Transverse colon (tissue), 4 donors: ENCODE measurements at regions not wholly inside any gene's neighbourhood (a gene's known extent, or its start where the extent isn't known, plus 50 kb on each side); places are given as distances from the start of the nearest gene placed in this dataset.

Experiments used
- DNase-seq: peaks from one replicate; pipeline ENCODE4 v3.0.0-alpha.2; 2019
- H3K27ac ChIP-seq, 4 donors: fragments of 200-600 bp; sonication (generic); 2 replicates each; pipeline ENCODE4 v1.5.1; 2016 to 2018; ENCODE audit warnings: inconsistent platforms in 4 of 4
- H3K27me3 ChIP-seq: fragments of 200-600 bp; sonication (generic); 2 replicates; pipeline ENCODE4 v1.5.1; 2017; ENCODE audit warnings: inconsistent platforms
- H3K36me3 ChIP-seq, 4 donors: fragments of 200-600 bp; sonication (generic); 2 replicates each; pipeline ENCODE4 v1.5.1; 2017 to 2019; ENCODE audit warnings: inconsistent platforms in 4 of 4
- H3K4me1 ChIP-seq, 4 donors: fragments of 200-600 bp; sonication (generic); 2 replicates each; pipeline ENCODE4 v1.5.1; 2017 to 2020; ENCODE audit warnings: inconsistent platforms in 4 of 4
- H3K4me3 ChIP-seq, 4 donors: fragments of 200-600 bp; sonication (generic); 1 replicate in 1 of 4; 2 replicates in 3 of 4; pipeline versions ENCODE4 v1.5.1 to v1.6.1; 2017 to 2019; ENCODE audit warnings: inconsistent platforms in 4 of 4
- H3K9me3 ChIP-seq, 2 donors: fragments of 200-600 bp; sonication (generic); 2 replicates each; pipeline ENCODE4 v1.5.1; 2017 to 2019; ENCODE audit warnings: inconsistent platforms in 2 of 2
- EP300 ChIP-seq: sonication (generic); formaldehyde crosslinking; IDR thresholded peaks from one replicate; pipeline ENCODE4 v1.6.1; 2017; ENCODE audit warnings: antibody characterized with exemption, low read depth
- POLR2A ChIP-seq: fragments of 450-650 bp; IDR thresholded peaks from one replicate; pipeline ENCODE4 v1.6.1; 2016; ENCODE audit warnings: antibody characterized with exemption, mild to moderate bottlenecking, moderate library complexity
- POLR2AphosphoS5 ChIP-seq, 3 donors: sonication (generic); formaldehyde crosslinking; IDR thresholded peaks; one replicate each; pipeline ENCODE4 v1.6.1; 2016; ENCODE audit warnings: antibody characterized with exemption in 3 of 3
- WGBS, 2 donors: methylation state at CpG; one replicate each; pipeline ENCODE4 v1.1.5; 2018; ENCODE audit warnings: low coverage in 1 of 2; 5-methylcytosine and 5-hydroxymethylcytosine counted together
- in situ Hi-C, 4 donors: fragments of 200-750 bp; cut with MboI; loops; one replicate each; pipeline versions ENCODE4 v1.15.0 to v1.15.1; 2017; ENCODE audit warnings: low sequenced_read_pairs in 3 of 4, low pct_ligation_motif_present in 1 of 4, low pct_unique_long_range_greater_than_20kb in 1 of 4
- intact Hi-C: fragments of 100-400 bp; cut with DNase I; formaldehyde crosslinking; loops from one replicate; pipeline ENCODE4 v1.15.1; 2023; ENCODE audit warnings: low total_unique reads
- TF ChIP-seq, protein P1 (sequence below), 5 experiments: fragments of 200-600 bp in 3 of 5; fragments of 450-650 bp in 2 of 5; sonication (generic) in 3 of 5; IDR thresholded peaks; 1 replicate in 2 of 5; 2 replicates in 3 of 5; pipeline ENCODE4 v1.5.1; 2016 to 2017; ENCODE audit warnings: antibody characterized with exemption in 5 of 5, inconsistent platforms in 3 of 5, mild to moderate bottlenecking in 2 of 5, moderate library complexity in 1 of 5

DNA sequence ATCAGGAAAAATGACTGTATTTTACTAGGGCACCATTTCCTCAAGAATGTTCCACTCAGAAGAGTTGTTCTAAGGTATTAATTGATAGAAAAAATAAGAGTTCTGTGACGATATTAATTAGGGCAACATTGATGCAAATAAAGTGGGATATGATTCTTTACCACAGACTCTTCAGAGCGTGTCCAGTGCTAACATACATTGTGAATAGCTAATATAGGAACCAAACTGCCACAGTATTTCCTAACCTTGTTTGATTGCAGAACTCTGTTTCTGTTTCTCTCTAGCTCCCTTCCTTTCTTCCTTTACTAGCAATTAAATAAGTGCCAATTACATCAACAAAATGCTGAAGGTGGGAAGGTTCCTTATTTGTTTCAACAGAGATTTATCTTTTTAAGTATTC is 154.1 kb upstream of the CPEB2 start:
- Histone ChIP-seq H3K9me3 (no peaks in the 10 kb centered on the region), H3K27ac (no peak overlapping the region), H3K4me1 (peaks cover 0 to 3% (median 0%) of the 10 kb centered on the region in 4 donors), H3K27me3 (no peaks in the 10 kb centered on the region), H3K36me3 (no peaks in the 10 kb centered on the region), H3K4me3 (no peak overlapping the region)
- WGBS, 2 donors, result 63 to 71% methylated on average over 1 to 2 of the region's 2 CpGs
- in situ Hi-C loops (no loop called here), intact Hi-C loops (loop anchor here (10.0 kb wide), 1 partner anchor 77 kb away; no protein-coding TSS in a partner anchor)
- TF ChIP-seq POLR2A (no peak), EP300 (no peak), POLR2AphosphoS5 (IDR thresholded peaks at IDR 0.05) (no peak)
- TF ChIP-seq, protein P1, sequence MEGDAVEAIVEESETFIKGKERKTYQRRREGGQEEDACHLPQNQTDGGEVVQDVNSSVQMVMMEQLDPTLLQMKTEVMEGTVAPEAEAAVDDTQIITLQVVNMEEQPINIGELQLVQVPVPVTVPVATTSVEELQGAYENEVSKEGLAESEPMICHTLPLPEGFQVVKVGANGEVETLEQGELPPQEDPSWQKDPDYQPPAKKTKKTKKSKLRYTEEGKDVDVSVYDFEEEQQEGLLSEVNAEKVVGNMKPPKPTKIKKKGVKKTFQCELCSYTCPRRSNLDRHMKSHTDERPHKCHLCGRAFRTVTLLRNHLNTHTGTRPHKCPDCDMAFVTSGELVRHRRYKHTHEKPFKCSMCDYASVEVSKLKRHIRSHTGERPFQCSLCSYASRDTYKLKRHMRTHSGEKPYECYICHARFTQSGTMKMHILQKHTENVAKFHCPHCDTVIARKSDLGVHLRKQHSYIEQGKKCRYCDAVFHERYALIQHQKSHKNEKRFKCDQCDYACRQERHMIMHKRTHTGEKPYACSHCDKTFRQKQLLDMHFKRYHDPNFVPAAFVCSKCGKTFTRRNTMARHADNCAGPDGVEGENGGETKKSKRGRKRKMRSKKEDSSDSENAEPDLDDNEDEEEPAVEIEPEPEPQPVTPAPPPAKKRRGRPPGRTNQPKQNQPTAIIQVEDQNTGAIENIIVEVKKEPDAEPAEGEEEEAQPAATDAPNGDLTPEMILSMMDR (IDR thresholded peaks at IDR 0.05), result no peak
- no peak for DNase-seq

DNA sequence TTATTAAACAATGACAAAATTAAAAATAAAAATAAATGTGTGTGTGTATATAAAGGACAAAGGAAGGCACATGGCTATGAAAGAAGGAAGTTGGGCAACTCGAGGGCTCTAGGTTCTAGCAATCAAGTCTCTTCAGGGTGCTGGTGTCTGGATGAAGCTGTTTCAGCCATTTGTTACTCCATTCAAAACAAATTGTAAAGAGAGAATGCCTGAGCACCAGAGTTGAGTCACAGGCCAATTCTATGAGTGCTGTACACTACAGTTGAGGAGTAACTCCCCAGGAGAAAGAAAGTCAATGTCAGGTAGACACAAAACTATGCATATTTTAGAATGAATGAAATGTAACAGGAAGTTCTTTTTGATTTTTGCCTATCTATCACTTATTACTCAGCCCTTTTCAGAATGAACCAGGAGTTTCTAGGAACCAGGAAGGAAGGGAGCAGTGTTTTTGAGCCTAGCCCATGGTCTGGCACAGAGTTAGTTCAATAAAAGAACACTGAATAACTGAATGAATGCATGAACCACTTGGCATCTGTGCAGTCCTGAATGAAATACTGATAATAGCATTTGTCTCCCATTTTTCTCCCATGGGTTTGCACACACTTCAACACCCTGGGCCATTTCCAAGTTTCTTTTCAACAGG is 151.7 kb upstream of the CPEB2 start:
- intact Hi-C loops (no loop called here), in situ Hi-C loops (no loop called here)
- H3K36me3 ChIP-seq, result no peaks in the 10 kb centered on the region
- no peak for DNase-seq
- no peaks in the 10 kb centered on the region for H3K27me3 ChIP-seq
- H3K4me3 ChIP-seq, result no peak overlapping the region
- no peak overlapping the region for H3K27ac ChIP-seq
- WGBS, 2 donors, result 64 to 67% methylated on average over 1 of the region's 1 CpG
- no peaks in the 10 kb centered on the region for H3K9me3 ChIP-seq
- no peaks in the 10 kb centered on the region for H3K4me1 ChIP-seq
- TF ChIP-seq, protein P1 (IDR thresholded peaks at IDR 0.05), result no peak
- TF ChIP-seq POLR2AphosphoS5 (IDR thresholded peaks at IDR 0.05) (no peak), EP300 (no peak), POLR2A (no peak)

DNA sequence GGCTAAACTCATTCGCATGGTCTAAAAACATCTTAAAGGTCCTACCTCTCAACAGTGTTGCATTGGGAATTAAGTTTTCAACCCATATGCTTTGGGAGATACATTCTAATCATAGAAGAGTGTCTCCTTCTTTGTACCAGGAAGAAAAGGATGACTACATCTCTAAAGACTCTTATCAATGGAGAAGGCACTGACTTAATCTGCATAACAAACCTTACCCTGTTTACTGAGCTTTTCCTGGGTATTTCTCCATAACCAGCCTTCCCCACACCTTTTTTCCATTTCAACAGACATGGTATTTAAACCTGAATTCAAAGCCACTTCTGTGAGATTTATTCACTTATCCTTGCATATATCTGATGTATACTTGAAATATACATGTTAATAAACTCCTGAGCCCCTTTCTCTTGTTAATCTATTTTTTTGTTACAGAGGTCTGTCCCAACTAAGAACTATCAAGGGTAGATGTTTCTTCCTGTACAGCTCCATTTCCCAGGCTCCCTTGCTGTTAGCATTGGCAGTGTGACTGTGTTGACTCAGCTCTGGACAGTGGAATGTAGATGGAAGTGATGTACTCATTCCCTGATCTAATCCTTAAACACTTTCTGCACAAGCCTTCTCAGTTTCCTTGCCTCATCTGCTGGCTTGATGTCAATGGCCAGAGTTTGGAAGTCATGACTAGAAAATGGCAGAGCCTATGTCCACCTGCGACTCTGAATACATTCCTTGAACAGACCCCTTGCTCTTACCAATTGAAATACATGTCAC is 148.9 kb upstream of the CPEB2 start:
- TF ChIP-seq, protein P1 (IDR thresholded peaks at IDR 0.05), result no peak
- TF ChIP-seq EP300 (no peak), POLR2A (no peak), POLR2AphosphoS5 (IDR thresholded peaks at IDR 0.05) (no peak)
- no peak for DNase-seq
- in situ Hi-C loops, result no loop called here
- Histone ChIP-seq H3K27me3 (no peaks in the 10 kb centered on the region), H3K9me3 (no peaks in the 10 kb centered on the region), H3K4me3 (no peak overlapping the region), H3K27ac (peak overlapping the region in 2 of 4 donors; percentile 9 to 42), H3K4me1 (peaks cover 3 to 21% (median 10%) of the 10 kb centered on the region in 4 donors), H3K36me3 (no peaks in the 10 kb centered on the region)
- intact Hi-C loops, result no loop called here
- 84 to 100% methylated on average over 1 to 2 of the region's 2 CpGs for WGBS, 2 donors

DNA sequence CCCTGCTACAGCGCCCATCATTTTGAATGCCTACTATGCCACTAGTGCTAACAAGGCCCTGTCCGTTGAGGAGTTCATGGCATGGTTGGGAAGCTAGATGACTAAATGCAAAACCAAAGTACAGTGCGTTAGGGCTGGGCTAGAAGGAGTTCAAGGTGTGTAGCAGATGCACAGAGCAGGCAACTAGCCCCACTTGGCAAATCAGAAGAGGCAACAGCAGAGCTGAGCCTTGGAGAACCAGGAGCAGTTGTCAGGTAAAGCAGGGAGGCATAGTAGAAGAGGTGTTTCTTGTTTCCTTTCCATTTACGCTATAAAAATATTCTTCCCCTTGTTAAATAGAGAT is 146.6 kb upstream of the CPEB2 start:
- 74 to 89% methylated on average over 1 to 4 of the region's 4 CpGs for WGBS, 2 donors
- H3K27ac ChIP-seq, result peak overlapping the region; percentile 55 to 77 (median 73)
- H3K4me3 ChIP-seq, result no peak overlapping the region
- H3K27me3 ChIP-seq, result no peaks in the 10 kb centered on the region
- no peak for DNase-seq
- no peaks in the 10 kb centered on the region for H3K9me3 ChIP-seq
- peaks cover 3 to 21% (median 10%) of the 10 kb centered on the region in 4 donors for H3K4me1 ChIP-seq
- intact Hi-C loops (no loop called here), in situ Hi-C loops (no loop called here)
- no peaks in the 10 kb centered on the region for H3K36me3 ChIP-seq
- TF ChIP-seq POLR2A (no peak), EP300 (no peak), POLR2AphosphoS5 (IDR thresholded peaks at IDR 0.05) (no peak)
- TF ChIP-seq, protein P1 (IDR thresholded peaks at IDR 0.05), result no peak
